ENCODE measurements at regions not wholly inside any gene's neighbourhood (a gene's known extent, or its start where the extent isn't known, plus 50 kb on each side); places are given as distances from the start of the nearest gene placed in this dataset.

DNA sequence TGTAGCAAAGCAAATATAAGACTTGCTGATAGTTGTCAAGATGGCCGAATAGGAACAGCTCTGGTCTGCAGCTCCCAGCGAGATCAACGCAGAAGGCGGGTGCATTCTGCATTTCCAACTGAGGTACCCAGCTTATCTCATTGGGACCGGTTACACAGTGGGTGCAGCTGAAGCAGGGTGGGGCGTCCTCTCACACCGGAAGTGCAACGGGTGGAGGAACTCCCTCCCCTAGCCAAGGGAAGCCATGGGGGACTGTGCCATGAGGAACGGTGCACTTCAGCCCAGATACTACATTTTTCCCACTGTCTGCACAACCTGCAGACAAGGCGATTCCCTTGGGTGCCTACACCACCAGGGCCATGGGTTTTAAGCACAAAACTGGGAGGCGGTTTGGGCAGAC lies 382.3 kb upstream of the EMCN start:
- H3K27me3 Mint-ChIP-seq (ENCODE audit: low read depth) = peaks cover 3% of the 10 kb centered on the region
- peaks cover 10% of the 10 kb centered on the region for H3K9me3 Mint-ChIP-seq
- no peak overlapping the region for H3K27ac Mint-ChIP-seq
- H3K4me1 Mint-ChIP-seq = peaks cover 4% of the 10 kb centered on the region
- TF ChIP-seq CTCF (IDR thresholded peaks at IDR 0.05; ENCODE audit: unreplicated experiment in 3 of 3) = no peak
- no peak overlapping the region for H3K4me3 Mint-ChIP-seq
- no peaks in the 10 kb centered on the region for H3K36me3 Mint-ChIP-seq (ENCODE audit: low read depth)

DNA sequence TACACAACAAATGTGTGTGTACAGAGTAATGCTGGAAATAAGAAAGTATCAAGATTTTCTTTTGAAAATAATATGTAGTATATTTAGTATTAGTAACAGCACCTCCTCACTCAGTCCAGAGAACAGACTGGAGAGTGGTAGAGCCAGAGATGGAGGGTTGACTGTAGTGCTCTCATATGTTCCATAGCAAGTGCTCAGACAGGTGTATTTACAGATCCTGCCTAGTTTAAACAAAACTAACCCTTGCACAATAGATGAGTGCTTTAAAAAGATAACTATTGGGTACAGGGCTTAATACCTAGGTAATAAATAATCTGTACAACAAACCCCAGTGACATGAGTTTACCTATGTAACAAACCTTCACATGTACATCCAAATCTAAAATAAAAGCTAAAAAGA lies 381.0 kb upstream of the EMCN start:
- H3K27ac Mint-ChIP-seq = no peak overlapping the region
- H3K9me3 Mint-ChIP-seq = peaks cover 13% of the 10 kb centered on the region
- H3K4me1 Mint-ChIP-seq = peaks cover 8% of the 10 kb centered on the region
- no peak overlapping the region for H3K4me3 Mint-ChIP-seq
- H3K36me3 Mint-ChIP-seq (ENCODE audit: low read depth) = no peaks in the 10 kb centered on the region
- H3K27me3 Mint-ChIP-seq (ENCODE audit: low read depth) = peaks cover 3% of the 10 kb centered on the region
- TF ChIP-seq CTCF (IDR thresholded peaks at IDR 0.05; ENCODE audit: unreplicated experiment in 3 of 3) = no peak

GRCh38 chr4:100895556-100896197 lies 377.9 kb upstream of the EMCN start:
- Mint-ChIP-seq H3K27me3 (ENCODE audit: low read depth) (no peaks in the 10 kb centered on the region), H3K4me1 (peaks cover 10% of the 10 kb centered on the region), H3K27ac (peak overlapping the region in 2 of 3 experiments; percentile 8 to 14), H3K9me3 (peaks cover 3% of the 10 kb centered on the region), H3K36me3 (ENCODE audit: low read depth) (no peaks in the 10 kb centered on the region), H3K4me3 (no peak overlapping the region)
- TF ChIP-seq CTCF (IDR thresholded peaks at IDR 0.05; ENCODE audit: unreplicated experiment in 3 of 3) = no peak

DNA sequence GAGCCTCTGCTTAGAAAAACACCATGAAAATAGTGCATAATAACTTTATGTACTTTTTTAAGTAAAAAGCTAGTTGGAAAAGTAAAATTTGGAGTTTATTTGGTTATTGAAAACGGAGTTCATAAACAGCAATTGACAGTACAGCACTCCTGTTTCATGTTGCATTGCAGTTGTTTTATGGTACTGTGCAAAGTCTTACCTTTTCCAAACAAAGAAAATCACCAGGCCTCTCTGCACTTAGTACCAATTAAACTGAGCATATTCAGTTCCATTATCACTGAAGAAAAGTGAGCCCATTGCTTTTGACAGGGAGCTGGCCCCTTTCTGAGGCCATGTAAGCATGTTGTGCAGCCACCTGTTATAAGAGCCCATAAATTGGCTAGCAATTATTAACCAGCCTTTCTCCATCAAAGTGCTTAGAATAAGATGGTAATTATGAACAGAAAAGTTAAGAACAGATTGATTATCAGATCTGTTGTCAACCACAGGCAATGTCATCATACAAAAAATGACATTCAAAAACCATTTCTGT lies 376.6 kb upstream of the EMCN start:
- no peak overlapping the region for H3K27ac Mint-ChIP-seq
- no peak for TF ChIP-seq CTCF (IDR thresholded peaks at IDR 0.05; ENCODE audit: unreplicated experiment in 3 of 3)
- H3K9me3 Mint-ChIP-seq = peaks cover 9% of the 10 kb centered on the region
- H3K4me1 Mint-ChIP-seq = peaks cover 10% of the 10 kb centered on the region
- no peaks in the 10 kb centered on the region for H3K27me3 Mint-ChIP-seq (ENCODE audit: low read depth)
- H3K4me3 Mint-ChIP-seq = no peak overlapping the region
- H3K36me3 Mint-ChIP-seq (ENCODE audit: low read depth) = no peaks in the 10 kb centered on the region

- Mint-ChIP-seq H3K9me3 (peaks cover 17% of the 10 kb centered on the region), H3K36me3 (ENCODE audit: low read depth) (no peaks in the 10 kb centered on the region), H3K4me3 (no peak overlapping the region), H3K27ac (no peak overlapping the region), H3K4me1 (peaks cover 10% of the 10 kb centered on the region), H3K27me3 (ENCODE audit: low read depth) (no peaks in the 10 kb centered on the region)
- TF ChIP-seq CTCF (IDR thresholded peaks at IDR 0.05; ENCODE audit: unreplicated experiment in 3 of 3) = no peak
Observed at GRCh38 chr4:100891808-100892207, 374.0 kb upstream of the EMCN start.

GRCh38 chr4:100889898-100890297 lies 372.1 kb upstream of the EMCN start:
- Mint-ChIP-seq H3K9me3 (peaks cover 27% of the 10 kb centered on the region), H3K27ac (no peak overlapping the region), H3K27me3 (ENCODE audit: low read depth) (no peaks in the 10 kb centered on the region), H3K36me3 (ENCODE audit: low read depth) (no peaks in the 10 kb centered on the region), H3K4me3 (no peak overlapping the region), H3K4me1 (peaks cover 5% of the 10 kb centered on the region)
- no peak for TF ChIP-seq CTCF (IDR thresholded peaks at IDR 0.05; ENCODE audit: unreplicated experiment in 3 of 3)
